ENCODE measurements at regions not wholly inside any gene's neighbourhood (a gene's known extent, or its start where the extent isn't known, plus 50 kb on each side); places are given as distances from the start of the nearest gene placed in this dataset.

DNA sequence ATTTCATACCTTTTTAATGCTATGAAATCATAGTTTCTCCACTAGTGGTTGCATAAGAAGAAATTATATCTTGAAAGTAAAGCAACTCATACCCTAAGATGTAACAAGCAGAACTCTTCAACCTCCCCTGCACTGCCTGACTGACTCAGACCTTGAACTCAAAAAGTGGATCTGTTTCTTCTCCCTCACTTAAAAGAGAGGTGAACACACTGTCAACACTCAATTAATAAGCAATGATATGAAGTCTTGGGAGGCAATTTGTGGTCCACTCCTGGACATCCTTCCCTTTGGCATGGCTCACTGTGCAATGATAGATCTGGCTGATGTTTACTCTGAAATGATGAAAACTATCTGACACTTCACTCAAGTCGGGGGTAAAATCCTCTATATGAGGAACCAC is 282.0 kb upstream of the DKK2 start:
- DNase-seq (ENCODE audit: low read depth in 1 of 2, low spot score in 1 of 2), result no peak
- TF ChIP-seq POLR2AphosphoS5 (IDR thresholded peaks at IDR 0.05; ENCODE audit: low read depth), result no peak
- TF ChIP-seq, protein P1, sequence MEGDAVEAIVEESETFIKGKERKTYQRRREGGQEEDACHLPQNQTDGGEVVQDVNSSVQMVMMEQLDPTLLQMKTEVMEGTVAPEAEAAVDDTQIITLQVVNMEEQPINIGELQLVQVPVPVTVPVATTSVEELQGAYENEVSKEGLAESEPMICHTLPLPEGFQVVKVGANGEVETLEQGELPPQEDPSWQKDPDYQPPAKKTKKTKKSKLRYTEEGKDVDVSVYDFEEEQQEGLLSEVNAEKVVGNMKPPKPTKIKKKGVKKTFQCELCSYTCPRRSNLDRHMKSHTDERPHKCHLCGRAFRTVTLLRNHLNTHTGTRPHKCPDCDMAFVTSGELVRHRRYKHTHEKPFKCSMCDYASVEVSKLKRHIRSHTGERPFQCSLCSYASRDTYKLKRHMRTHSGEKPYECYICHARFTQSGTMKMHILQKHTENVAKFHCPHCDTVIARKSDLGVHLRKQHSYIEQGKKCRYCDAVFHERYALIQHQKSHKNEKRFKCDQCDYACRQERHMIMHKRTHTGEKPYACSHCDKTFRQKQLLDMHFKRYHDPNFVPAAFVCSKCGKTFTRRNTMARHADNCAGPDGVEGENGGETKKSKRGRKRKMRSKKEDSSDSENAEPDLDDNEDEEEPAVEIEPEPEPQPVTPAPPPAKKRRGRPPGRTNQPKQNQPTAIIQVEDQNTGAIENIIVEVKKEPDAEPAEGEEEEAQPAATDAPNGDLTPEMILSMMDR (IDR thresholded peaks at IDR 0.05; ENCODE audit: insufficient read depth, low read length), result no peak
- TF ChIP-seq SPI1 (IDR thresholded peaks at IDR 0.05; ENCODE audit: borderline replicate concordance, low read depth), result no peak
- TF ChIP-seq, protein P2, sequence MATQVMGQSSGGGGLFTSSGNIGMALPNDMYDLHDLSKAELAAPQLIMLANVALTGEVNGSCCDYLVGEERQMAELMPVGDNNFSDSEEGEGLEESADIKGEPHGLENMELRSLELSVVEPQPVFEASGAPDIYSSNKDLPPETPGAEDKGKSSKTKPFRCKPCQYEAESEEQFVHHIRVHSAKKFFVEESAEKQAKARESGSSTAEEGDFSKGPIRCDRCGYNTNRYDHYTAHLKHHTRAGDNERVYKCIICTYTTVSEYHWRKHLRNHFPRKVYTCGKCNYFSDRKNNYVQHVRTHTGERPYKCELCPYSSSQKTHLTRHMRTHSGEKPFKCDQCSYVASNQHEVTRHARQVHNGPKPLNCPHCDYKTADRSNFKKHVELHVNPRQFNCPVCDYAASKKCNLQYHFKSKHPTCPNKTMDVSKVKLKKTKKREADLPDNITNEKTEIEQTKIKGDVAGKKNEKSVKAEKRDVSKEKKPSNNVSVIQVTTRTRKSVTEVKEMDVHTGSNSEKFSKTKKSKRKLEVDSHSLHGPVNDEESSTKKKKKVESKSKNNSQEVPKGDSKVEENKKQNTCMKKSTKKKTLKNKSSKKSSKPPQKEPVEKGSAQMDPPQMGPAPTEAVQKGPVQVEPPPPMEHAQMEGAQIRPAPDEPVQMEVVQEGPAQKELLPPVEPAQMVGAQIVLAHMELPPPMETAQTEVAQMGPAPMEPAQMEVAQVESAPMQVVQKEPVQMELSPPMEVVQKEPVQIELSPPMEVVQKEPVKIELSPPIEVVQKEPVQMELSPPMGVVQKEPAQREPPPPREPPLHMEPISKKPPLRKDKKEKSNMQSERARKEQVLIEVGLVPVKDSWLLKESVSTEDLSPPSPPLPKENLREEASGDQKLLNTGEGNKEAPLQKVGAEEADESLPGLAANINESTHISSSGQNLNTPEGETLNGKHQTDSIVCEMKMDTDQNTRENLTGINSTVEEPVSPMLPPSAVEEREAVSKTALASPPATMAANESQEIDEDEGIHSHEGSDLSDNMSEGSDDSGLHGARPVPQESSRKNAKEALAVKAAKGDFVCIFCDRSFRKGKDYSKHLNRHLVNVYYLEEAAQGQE (IDR thresholded peaks at IDR 0.05; ENCODE audit: insufficient replicate concordance, low read depth), result no peak
- TF ChIP-seq GABPA (IDR thresholded peaks at IDR 0.05; ENCODE audit: low read depth), result no peak
- Histone ChIP-seq H3K27ac (replicated peaks) (no peak overlapping the region), H3K4me3 (replicated peaks; ENCODE audit: insufficient read depth, low read length) (no peak overlapping the region), H3K27me3 (ENCODE audit: insufficient read depth, poor library complexity, severe bottlenecking) (no peaks in the 10 kb centered on the region)

DNA sequence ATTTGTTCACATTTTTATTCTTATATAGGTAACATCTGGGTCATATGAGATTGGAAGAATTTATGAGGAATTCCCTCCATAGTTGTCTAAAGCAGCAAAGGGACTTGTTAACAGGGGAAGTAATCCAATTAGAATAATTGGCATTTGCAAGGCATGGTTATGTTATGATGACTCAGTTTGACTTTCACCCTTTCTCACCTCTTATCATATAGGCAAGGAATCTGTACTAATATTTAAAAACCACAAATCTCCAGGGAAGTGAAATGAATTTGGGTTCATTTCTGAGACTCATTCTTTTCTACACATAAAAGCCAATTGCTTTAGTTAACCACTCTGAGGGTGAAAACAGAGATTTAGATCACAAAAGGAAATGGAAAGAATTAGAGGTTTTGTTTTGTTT is 281.5 kb upstream of the DKK2 start:
- Histone ChIP-seq H3K27ac (replicated peaks) (no peak overlapping the region), H3K27me3 (ENCODE audit: insufficient read depth, poor library complexity, severe bottlenecking) (no peaks in the 10 kb centered on the region), H3K4me3 (replicated peaks; ENCODE audit: insufficient read depth, low read length) (no peak overlapping the region)
- no peak for TF ChIP-seq GABPA (IDR thresholded peaks at IDR 0.05; ENCODE audit: low read depth)
- TF ChIP-seq SPI1 (IDR thresholded peaks at IDR 0.05; ENCODE audit: borderline replicate concordance, low read depth), result no peak
- TF ChIP-seq, protein P2 (IDR thresholded peaks at IDR 0.05; ENCODE audit: insufficient replicate concordance, low read depth), result no peak
- TF ChIP-seq POLR2AphosphoS5 (IDR thresholded peaks at IDR 0.05; ENCODE audit: low read depth), result no peak
- TF ChIP-seq, protein P1 (IDR thresholded peaks at IDR 0.05; ENCODE audit: insufficient read depth, low read length), result no peak
- no peak for DNase-seq (ENCODE audit: low read depth in 1 of 2, low spot score in 1 of 2)

DNA sequence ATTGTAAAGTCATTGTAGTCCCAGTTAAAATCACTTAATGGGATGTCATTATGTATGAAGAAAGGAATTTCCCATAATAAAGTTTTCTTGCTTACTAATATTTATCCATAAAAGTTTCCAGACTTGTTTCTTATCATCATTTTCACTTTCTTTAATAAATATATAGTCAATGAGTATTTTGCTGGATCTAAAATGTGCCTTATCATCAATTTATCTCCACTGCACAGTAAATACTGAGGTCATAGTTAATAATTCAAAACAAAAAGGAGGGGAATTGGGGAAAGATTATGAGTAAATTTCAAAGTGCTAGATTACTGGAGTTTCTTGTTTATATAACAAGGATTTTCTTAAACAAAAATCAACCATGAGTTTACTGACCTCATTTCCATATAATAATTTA is 279.5 kb upstream of the DKK2 start:
- DNase-seq (ENCODE audit: low read depth in 1 of 2, low spot score in 1 of 2), result no peak
- H3K4me3 ChIP-seq (replicated peaks; ENCODE audit: insufficient read depth, low read length), result no peak overlapping the region
- TF ChIP-seq POLR2AphosphoS5 (IDR thresholded peaks at IDR 0.05; ENCODE audit: low read depth) (no peak), SPI1 (IDR thresholded peaks at IDR 0.05; ENCODE audit: borderline replicate concordance, low read depth) (no peak), GABPA (IDR thresholded peaks at IDR 0.05; ENCODE audit: low read depth) (no peak)
- TF ChIP-seq, protein P2 (IDR thresholded peaks at IDR 0.05; ENCODE audit: insufficient replicate concordance, low read depth), result no peak
- TF ChIP-seq, protein P1 (IDR thresholded peaks at IDR 0.05; ENCODE audit: insufficient read depth, low read length), result no peak
- H3K27ac ChIP-seq (replicated peaks), result no peak overlapping the region
- H3K27me3 ChIP-seq (ENCODE audit: insufficient read depth, poor library complexity, severe bottlenecking), result no peaks in the 10 kb centered on the region
